ENCODE measurements at regions not wholly inside any gene's neighbourhood (a gene's known extent, or its start where the extent isn't known, plus 50 kb on each side); places are given as distances from the start of the nearest gene placed in this dataset.

DNA sequence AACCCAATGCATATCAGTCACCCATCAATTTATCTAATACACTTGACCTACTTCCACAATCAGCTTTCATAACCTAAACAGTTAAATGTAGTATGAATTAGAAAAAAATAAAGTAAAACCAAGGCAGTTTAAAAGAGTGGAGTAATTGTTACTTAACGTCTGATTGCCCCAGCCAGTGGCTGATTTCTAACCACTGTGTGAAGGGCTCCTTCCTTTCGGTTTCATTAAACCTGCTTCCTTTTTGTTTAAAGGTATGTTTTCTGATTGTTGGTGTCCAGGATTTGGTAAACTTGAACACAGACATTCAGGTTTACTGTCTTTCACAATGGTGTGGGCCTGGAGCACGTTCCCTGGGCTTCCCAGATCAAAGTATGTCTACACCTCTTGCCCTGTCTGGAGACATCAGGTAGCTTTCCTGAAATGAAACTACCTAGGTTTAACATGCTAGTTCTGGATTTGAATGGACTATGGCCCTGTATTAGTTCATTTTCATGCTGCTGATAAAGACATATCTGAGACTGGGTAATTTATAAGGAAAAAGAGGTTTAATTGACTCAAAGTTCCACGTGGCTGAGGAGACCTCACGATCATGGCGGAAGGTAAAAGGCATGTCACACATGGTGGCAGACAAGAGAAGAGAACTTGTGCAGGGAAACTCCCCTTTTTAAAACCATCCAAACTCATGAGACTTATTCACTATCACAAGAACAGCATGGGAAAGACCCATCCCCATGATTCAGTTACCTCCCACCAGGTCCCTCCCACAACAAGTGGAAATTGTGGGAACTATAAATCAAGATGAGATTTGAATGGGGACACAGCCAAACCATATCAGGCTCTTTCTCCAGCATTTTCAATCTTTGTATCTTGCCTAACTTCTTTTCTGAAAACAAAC, 605.2 kb upstream of the ID2 start:
- TF ChIP-seq, protein P1, sequence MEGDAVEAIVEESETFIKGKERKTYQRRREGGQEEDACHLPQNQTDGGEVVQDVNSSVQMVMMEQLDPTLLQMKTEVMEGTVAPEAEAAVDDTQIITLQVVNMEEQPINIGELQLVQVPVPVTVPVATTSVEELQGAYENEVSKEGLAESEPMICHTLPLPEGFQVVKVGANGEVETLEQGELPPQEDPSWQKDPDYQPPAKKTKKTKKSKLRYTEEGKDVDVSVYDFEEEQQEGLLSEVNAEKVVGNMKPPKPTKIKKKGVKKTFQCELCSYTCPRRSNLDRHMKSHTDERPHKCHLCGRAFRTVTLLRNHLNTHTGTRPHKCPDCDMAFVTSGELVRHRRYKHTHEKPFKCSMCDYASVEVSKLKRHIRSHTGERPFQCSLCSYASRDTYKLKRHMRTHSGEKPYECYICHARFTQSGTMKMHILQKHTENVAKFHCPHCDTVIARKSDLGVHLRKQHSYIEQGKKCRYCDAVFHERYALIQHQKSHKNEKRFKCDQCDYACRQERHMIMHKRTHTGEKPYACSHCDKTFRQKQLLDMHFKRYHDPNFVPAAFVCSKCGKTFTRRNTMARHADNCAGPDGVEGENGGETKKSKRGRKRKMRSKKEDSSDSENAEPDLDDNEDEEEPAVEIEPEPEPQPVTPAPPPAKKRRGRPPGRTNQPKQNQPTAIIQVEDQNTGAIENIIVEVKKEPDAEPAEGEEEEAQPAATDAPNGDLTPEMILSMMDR (IDR thresholded peaks at IDR 0.05), result no peak
- no peak for TF ChIP-seq POLR2A (IDR thresholded peaks at IDR 0.05; ENCODE audit: low read depth)
- TF ChIP-seq EP300 (IDR thresholded peaks at IDR 0.05), result no peak

All from esophagus muscularis mucosa (tissue), 4 donors.